ENCODE measurements at regions not wholly inside any gene's neighbourhood (a gene's known extent, or its start where the extent isn't known, plus 50 kb on each side); places are given as distances from the start of the nearest gene placed in this dataset.

DNA sequence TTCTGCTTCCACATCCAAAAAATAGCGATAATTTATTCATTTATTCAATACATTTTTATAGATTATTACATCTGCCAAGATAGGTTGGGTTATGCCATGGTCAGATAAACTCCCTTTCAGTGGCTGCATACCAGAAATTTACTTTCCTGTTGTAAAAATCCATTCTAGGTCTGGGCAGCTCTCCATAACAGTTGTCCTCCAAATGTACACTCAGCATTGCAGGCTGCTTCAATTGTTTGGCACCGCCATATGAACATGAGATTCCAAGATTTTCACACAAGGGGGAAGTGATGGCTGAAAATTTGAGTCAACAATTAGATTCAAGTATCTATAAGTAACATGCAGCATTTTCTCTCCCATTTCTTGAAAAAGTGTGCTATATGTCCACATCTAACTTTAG is 568.7 kb downstream of the ETV1 start:
- TF ChIP-seq, protein P1, sequence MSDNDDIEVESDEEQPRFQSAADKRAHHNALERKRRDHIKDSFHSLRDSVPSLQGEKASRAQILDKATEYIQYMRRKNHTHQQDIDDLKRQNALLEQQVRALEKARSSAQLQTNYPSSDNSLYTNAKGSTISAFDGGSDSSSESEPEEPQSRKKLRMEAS (IDR thresholded peaks at IDR 0.05; ENCODE audit: insufficient read depth, insufficient read length): no peak
- TF ChIP-seq, protein P2, sequence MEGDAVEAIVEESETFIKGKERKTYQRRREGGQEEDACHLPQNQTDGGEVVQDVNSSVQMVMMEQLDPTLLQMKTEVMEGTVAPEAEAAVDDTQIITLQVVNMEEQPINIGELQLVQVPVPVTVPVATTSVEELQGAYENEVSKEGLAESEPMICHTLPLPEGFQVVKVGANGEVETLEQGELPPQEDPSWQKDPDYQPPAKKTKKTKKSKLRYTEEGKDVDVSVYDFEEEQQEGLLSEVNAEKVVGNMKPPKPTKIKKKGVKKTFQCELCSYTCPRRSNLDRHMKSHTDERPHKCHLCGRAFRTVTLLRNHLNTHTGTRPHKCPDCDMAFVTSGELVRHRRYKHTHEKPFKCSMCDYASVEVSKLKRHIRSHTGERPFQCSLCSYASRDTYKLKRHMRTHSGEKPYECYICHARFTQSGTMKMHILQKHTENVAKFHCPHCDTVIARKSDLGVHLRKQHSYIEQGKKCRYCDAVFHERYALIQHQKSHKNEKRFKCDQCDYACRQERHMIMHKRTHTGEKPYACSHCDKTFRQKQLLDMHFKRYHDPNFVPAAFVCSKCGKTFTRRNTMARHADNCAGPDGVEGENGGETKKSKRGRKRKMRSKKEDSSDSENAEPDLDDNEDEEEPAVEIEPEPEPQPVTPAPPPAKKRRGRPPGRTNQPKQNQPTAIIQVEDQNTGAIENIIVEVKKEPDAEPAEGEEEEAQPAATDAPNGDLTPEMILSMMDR (IDR thresholded peaks at IDR 0.05; ENCODE audit: extremely low read depth in 1 of 2, insufficient read depth in 1 of 2, low read depth in 1 of 2, low read length in 2 of 2): no peak
- TF ChIP-seq POLR2A (IDR thresholded peaks at IDR 0.05; ENCODE audit: low read depth, low read length) (no peak), EZH2 (IDR thresholded peaks at IDR 0.05; ENCODE audit: borderline replicate concordance, low read depth, low read length, severe bottlenecking) (no peak)

All from endothelial cell of umbilical vein (primary cell).